Fibroblast of peridontal ligament (primary cell): ENCODE measurements at regions not wholly inside any gene's neighbourhood (a gene's known extent, or its start where the extent isn't known, plus 50 kb on each side); places are given as distances from the start of the nearest gene placed in this dataset.
"Not testable (repeated sequence)": the region's sequence is repeated elsewhere in the genome, so short reads cannot be mapped to it uniquely, and the experiment has no call there.

Experiments
- DNase-seq: peaks from one replicate; pipeline ENCODE4 v3.0.0-alpha.2; 2010; ENCODE audit errors: extremely low read depth

DNA sequence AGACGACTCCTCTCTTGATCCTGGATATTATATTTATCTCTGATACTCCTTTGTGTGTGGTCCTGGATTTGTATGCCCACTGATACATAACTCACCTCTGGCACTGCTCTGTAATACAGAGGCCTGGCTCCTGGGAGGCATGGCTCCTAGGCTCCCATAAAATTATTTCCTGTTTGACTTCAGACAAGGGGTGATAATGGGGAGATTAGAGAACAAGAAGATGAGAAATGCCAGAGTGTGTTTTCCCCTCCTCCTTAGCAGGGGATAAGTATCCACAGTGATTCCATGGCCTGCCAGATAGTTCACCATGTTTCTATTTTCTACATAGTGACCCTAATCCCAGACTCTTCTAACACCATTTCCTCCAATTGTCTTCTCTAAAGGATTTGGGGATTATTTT lies 165.7 kb upstream of the PLSCR5 start:
- DNase-seq = no peak

- no peak for DNase-seq
Observed at GRCh38 chr3:146770301-146770700, 165.2 kb upstream of the PLSCR5 start.

DNA sequence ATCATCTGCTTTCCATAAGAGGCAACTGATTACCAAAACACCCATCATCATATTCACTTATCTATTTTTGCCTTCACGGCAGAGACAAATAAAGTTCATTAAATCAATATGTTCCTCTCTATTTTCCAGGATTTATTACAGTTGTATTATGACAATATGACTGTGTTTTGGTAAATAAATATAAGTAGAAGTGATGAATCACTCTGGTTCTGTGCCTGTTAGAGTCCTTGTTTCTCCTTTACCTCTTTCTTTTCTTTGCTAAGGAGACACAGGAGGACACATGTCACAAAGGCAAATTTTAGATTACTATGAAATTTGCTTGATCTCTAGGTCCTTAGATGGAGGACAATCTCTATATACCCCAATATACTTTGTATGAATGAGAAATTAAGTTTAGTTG lies 152.6 kb upstream of the PLSCR5 start:
- DNase-seq = no peak

DNA sequence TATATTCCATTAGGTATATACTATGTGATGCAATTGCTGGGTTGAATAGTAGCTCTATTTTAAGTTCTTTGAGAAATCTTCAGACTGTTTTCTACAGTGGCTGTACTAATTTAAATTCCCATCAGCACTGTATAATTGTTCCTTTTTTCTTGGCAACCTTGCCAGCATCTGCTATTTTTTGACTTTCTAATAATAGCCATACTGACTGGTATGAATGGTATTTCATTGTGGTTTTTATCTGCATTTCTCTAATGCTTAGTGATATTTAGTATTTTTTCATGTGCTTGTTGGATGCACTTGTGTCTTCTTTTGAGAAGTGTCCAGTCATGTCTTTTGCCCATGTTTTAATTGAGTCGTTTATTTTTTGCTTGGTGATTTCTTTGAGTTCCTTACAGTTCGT lies 145.1 kb upstream of the PLSCR5 start:
- DNase-seq = no peak

DNA sequence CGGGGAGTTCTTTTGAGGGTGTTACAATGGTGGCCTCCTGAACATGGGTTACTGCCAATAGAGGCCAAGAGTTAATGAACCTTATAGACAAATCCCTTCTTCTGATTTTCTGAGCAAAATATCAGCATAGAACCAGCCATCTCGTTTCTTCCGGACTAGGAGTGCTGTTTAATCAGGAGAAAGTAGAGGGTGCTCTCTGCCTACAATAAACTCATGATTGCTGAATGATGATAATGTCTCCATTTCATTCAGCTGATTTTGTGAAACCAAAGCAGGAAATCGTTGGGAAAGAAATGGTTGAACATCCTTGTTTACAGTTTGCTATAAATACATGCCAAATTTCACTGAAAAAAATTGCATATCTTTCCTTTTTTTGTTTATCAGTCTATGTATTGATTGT lies 142.8 kb upstream of the PLSCR5 start:
- DNase-seq = peak; percentile 82

- no peak for DNase-seq
Observed at GRCh38 chr3:146747051-146747450, 141.9 kb upstream of the PLSCR5 start.

- DNase-seq = peak; percentile 35
Observed at GRCh38 chr3:146746190-146746589, 141.0 kb upstream of the PLSCR5 start.

DNA sequence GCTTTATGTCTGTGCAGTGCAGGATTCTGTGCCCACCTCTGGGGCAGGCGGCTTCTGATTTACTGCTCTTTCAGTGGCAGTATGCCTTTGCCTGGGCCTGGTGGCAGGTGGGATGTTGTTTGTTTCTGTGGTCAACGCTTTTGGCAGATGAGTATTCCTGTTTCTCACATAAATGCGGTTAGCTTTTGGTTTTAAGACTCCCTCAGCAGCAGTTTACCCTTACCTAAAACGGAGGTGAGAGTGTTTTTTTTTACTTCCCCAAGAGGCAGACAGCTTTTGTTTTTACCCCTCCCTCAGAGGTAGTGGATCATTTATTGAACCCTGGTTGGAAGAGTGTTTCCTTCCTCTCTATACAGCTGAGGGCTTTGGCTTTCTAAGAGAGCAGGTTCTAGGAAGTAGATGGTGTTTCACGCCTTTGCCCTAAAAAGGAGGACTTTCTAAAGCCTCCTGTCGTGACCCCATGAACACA lies 134.1 kb upstream of the PLSCR5 start:
- no peak for DNase-seq

- no peak for DNase-seq
Observed at GRCh38 chr3:146732325-146732724, 127.2 kb upstream of the PLSCR5 start.

DNA sequence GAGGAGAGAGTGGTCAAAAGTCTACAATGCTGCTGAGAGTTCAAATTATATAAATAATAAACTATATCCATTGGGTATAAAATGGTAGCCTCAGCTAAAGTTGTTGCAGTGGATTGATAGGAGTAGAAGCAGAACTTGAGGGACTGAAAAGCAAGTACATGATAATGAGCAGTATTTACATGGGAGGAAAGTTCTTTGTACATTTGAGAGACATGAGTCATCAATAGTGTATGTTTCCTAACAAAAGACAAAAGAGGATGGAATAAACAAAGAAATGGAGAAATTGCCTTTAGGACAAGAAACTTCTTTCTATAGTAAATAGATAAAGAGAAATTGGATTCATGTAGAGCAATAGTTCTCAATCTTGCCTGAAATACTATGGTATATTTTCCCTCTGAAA lies 110.0 kb upstream of the PLSCR5 start:
- peak; percentile 48 for DNase-seq

DNA sequence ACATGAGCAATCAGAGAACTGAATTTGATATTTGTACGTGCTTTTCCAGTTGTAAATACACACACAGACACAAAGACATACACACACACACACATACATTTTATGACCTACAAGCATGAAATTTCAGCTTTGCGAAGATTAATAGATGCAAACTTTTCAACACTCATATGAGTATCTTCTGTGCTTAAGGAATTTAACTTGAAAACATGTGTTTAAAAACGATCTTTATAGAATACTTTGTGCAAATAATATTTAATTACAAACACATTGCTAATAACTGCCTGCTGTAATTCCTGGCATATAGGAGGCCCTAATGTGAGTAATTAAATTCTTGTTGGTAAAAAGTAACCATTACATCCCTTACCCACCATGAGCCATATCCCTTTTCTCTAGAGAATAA lies 107.7 kb upstream of the PLSCR5 start:
- peak; percentile 0 for DNase-seq

DNA sequence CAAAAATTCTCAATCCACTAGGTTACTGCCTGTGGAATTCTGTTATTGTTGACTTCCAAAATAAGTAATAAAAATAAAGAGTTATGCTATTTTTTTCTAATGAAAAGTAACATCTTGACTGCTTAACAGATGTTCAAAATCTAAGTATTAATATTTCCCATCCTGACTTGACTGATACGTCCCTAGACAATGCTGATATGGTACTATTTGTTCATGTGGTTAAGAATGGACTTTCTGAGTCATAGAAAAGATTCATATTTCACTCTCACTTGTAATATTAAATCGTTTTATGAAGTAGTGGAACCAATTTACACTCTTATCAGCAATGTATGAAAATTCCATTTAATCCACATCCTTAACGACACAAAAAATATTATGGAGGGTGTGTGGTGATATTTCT lies 104.8 kb upstream of the PLSCR5 start:
- DNase-seq = no peak

DNA sequence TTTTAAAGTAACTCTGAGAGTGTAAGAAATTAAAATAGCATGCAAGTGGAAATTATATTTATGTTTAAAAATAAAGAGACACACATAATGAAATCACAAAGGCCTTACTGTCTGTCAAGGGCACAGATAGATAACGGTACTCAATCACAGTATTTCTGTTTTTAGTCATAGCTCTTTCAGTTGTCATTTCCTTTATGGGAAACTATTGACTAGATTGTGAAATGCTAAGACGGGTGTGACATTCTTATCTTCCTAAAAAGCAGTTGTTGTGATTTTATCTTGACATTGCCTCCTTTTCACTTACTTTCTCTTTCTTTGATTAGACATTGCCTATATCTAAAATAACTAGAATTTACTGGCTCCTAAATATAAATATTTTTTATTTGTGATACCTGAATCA lies 100.1 kb upstream of the PLSCR5 start:
- DNase-seq = no peak

GRCh38 chr3:146702237-146702636 lies 97.1 kb upstream of the PLSCR5 start:
- DNase-seq = no peak

DNA sequence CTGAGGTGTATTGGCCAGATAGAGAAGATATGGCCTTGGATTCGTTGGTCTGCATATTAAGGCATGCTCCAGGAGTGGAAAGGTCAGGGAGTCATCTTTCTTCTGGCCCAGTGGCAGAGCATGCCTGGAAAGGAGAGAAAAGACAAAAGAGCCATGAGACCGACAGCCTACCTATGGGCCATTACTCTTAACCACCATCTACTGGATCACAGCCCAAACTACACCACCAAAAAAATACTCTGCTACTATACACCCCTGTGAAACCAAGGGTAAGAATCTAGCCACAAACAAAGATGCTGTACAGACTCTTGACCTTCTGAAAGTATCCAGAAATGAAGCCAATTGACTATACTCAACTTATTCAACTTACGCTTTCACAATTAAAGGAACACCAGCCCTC lies 96.1 kb upstream of the PLSCR5 start:
- no peak for DNase-seq

DNA sequence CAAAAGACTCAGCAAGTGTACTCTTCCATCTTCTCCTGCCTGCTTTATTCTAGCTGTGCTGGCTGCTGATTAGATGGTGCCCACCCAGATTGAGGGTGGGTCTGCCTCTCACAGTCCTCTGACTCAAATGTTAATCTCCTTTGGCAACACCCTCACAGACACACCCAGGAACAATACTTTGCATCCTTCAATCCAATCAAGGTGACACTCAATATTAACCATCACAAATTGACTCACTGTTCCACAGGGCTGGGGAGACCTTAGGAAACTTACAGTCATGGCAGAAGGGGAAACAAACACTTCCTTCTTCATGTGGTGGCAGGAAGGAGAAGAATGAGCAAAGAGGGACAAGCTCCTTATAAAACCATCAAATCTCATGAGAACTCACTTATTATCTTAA lies 94.9 kb upstream of the PLSCR5 start:
- not testable (repeated sequence) for DNase-seq

- no peak for DNase-seq
Observed at GRCh38 chr3:146692254-146692653, 87.1 kb upstream of the PLSCR5 start.

- no peak for DNase-seq
Observed at GRCh38 chr3:146685050-146685814, 80.1 kb upstream of the PLSCR5 start.

DNA sequence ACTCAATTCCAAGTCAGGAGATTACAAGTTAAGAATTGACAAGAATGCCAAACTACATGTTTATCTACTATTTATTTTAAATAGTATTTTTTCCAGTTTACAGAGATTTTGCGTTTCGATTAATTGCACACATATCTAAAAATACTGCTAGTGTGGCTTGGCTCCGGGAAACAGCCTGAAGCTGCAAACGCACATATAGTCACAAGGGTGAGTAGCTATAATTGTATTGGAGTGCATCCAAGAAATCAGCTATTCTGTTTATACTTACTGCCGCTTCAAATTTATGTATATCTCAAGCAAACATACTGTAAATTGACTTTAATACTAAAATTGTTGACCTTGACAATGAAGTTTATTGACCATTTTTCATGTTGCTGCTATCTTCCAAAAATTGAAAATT lies 77.0 kb upstream of the PLSCR5 start:
- peak; percentile 53 for DNase-seq

- DNase-seq = no peak
Observed at GRCh38 chr3:146680617-146681016, 75.5 kb upstream of the PLSCR5 start.

- no peak for DNase-seq
Observed at GRCh38 chr3:146679995-146680394, 74.8 kb upstream of the PLSCR5 start.

GRCh38 chr3:146679191-146679590 lies 74.0 kb upstream of the PLSCR5 start:
- no peak for DNase-seq

DNA sequence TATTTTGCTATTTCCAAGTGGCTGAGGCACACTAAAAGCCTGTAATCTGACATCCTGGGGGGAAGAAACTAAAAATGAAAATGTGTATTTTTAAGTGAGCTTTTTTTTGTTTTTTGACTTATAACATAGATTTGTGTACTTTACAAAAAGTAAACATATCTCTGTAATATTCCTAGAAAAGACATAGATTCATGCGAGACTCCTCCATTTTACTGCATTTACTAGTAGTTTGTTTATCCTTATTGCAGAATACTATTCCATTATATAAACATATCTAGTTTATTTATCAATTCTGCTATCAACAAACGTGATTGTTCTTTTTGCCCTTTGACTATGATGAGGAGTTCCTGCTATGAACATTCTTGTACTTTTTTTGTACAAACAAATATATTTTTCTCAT lies 67.8 kb upstream of the PLSCR5 start:
- no peak for DNase-seq

- DNase-seq = no peak
Observed at GRCh38 chr3:146664403-146664802, 59.3 kb upstream of the PLSCR5 start.
